HCT116 (cell line): ENCODE measurements at regions not wholly inside any gene's neighbourhood (a gene's known extent, or its start where the extent isn't known, plus 50 kb on each side); places are given as distances from the start of the nearest gene placed in this dataset.

ENCODE experiments used
- ATAC-seq: fragments of 200-7000 bp; cut with Tn5 transposase; 2 replicates; pipeline ENCODE4 v1.9.1; 2020; ENCODE audit warnings: mild to moderate bottlenecking, moderate library complexity
- BruUV-seq: library from RNA; stranded (reverse); fragments of 400-500 nt; replicated peaks from 2 replicates; lab custom pipeline; 2021; lab: Mats Ljungman, UMichigan
- CTCF ChIA-PET: fragments of 300-600 bp; sonication (Branson Sonifier 250); formaldehyde crosslinking; loops from one replicate; lab custom pipeline; 2021; ENCODE audit warnings: antibody characterized with exemption; lab: Charles Lee
- POLR2A ChIA-PET: fragments of 300-600, 350-600 bp; sonication (Branson Sonifier 250); formaldehyde crosslinking; loops from one replicate; lab custom pipeline; 2021; ENCODE audit warnings: antibody characterized with exemption; lab: Charles Lee
- RAD21 ChIA-PET, 2 experiments: fragments of 300-600 bp; sonication (Branson Sonifier 250); formaldehyde crosslinking; loops; one replicate each; lab custom pipeline; 2023; ENCODE audit warnings: low total read pairs in 2 of 2; ENCODE audit not compliant: uncharacterized antibody in 2 of 2, unreplicated experiment in 2 of 2, low non-redundant PET in 1 of 2; lab: Charles Lee
- DNase-seq: peaks from one replicate; pipeline ENCODE4 v3.0.0-alpha.2; 2010; ENCODE audit warnings: low read depth, low spot score
- H2AFZ ChIP-seq: fragments of 200-600 bp; shearing (Covaris generic), sonication (generic); 2 replicates; pipeline ENCODE4 v1.6.1; 2017; ENCODE audit warnings: low read depth, mixed run types, mixed read lengths, antibody characterized with exemption, low read length; ENCODE audit not compliant: poor library complexity, severe bottlenecking
- H3K27ac ChIP-seq: 2 replicates; pipeline ENCODE4 v1.5.1; 2012; ENCODE audit warnings: low read depth, low read length
- H3K27me3 ChIP-seq: fragments of 200-600 bp; sonication (generic); 2 replicates; pipeline ENCODE4 v1.6.1; 2016; ENCODE audit warnings: mixed run types, low read length, mixed read lengths; ENCODE audit not compliant: insufficient read depth
- H3K36me3 ChIP-seq, 2 experiments: fragments of 200-500 bp in 1 of 2; fragments of 200-600 bp in 1 of 2; sonication (Bioruptor generic) in 1 of 2; sonication (generic) in 1 of 2; 2 replicates each; pipeline versions ENCODE4 v1.5.1 to v1.6.1; 2014 to 2016; ENCODE audit warnings: low read length in 2 of 2, inconsistent platforms in 1 of 2, mixed read lengths in 1 of 2, mixed run types in 1 of 2; ENCODE audit not compliant: insufficient read depth in 2 of 2, control insufficient read depth in 1 of 2
- H3K4me1 ChIP-seq, 2 experiments: fragments of 200-600 bp in 1 of 2; sonication (generic) in 1 of 2; 2 replicates each; pipeline versions ENCODE4 v1.5.1 to v1.6.1; 2012 to 2017; ENCODE audit warnings: low read length in 2 of 2, inconsistent platforms in 1 of 2, mild to moderate bottlenecking in 1 of 2, mixed read lengths in 1 of 2, mixed run types in 1 of 2, moderate library complexity in 1 of 2; ENCODE audit not compliant: insufficient read depth in 2 of 2, control insufficient read depth in 1 of 2
- H3K4me2 ChIP-seq: fragments of 200-600 bp; sonication (generic); 2 replicates; pipeline ENCODE4 v1.6.1; 2017; ENCODE audit warnings: mixed run types, low read length, mixed read lengths
- H3K4me3 ChIP-seq, 2 experiments: fragments of 200-600 bp in 1 of 2; sonication (generic) in 1 of 2; replicated peaks in 1 of 2; 2 replicates each; pipeline ENCODE4 v1.5.1; 2011 to 2016; ENCODE audit warnings: low read length in 2 of 2, control low read depth in 1 of 2, low read depth in 1 of 2, mild to moderate bottlenecking in 1 of 2, mixed read lengths in 1 of 2, mixed run types in 1 of 2
- H3K79me2 ChIP-seq: fragments of 200-600 bp; sonication (generic); 2 replicates; pipeline ENCODE4 v1.6.1; 2017; ENCODE audit warnings: mild to moderate bottlenecking, mixed run types, low read length, moderate library complexity, mixed read lengths; ENCODE audit not compliant: insufficient read depth
- H3K9ac ChIP-seq: fragments of 200-600 bp; sonication (generic); 2 replicates; pipeline ENCODE4 v1.6.1; 2016; ENCODE audit warnings: low read length, mixed read lengths
- H3K9me2 ChIP-seq: fragments of 200-600 bp; sonication (generic), shearing (Covaris generic); 2 replicates; pipeline ENCODE4 v1.6.1; 2017; ENCODE audit warnings: mixed run types, mild to moderate bottlenecking, moderate library complexity; ENCODE audit not compliant: insufficient read depth
- H3K9me3 ChIP-seq, 2 experiments: fragments of 200-500 bp in 1 of 2; fragments of 200-600 bp in 1 of 2; sonication (Bioruptor generic) in 1 of 2; sonication (generic) in 1 of 2; 2 replicates each; pipeline ENCODE4 v1.6.1; 2014 to 2017; ENCODE audit warnings: low read length in 2 of 2, mixed read lengths in 2 of 2, inconsistent platforms in 1 of 2, low read depth in 1 of 2, mild to moderate bottlenecking in 1 of 2, mixed run types in 1 of 2, moderate library complexity in 1 of 2; ENCODE audit not compliant: control insufficient read depth in 1 of 2, insufficient read depth in 1 of 2
- H4K20me1 ChIP-seq: fragments of 200-600 bp; sonication (generic), shearing (Covaris generic); 2 replicates; pipeline ENCODE4 v1.6.1; 2017; ENCODE audit warnings: mixed run types, mild to moderate bottlenecking, moderate library complexity; ENCODE audit not compliant: insufficient read depth
- CTCF ChIP-seq, 3 experiments: fragments of 200-600 bp in 1 of 3; sonication (generic) in 1 of 3; IDR thresholded peaks in 2 of 3; conservative IDR thresholded peaks in 1 of 3; 2 replicates each; pipeline ENCODE4 v1.5.1; 2012 to 2017; ENCODE audit warnings: low read depth in 2 of 3, low read length in 2 of 3, antibody characterized with exemption in 1 of 3, borderline replicate concordance in 1 of 3, control low read depth in 1 of 3, mild to moderate bottlenecking in 1 of 3, mixed read lengths in 1 of 3, mixed run types in 1 of 3, moderate library complexity in 1 of 3; ENCODE audit not compliant: insufficient read depth in 1 of 3
- ELF1 ChIP-seq: IDR thresholded peaks from 2 replicates; pipeline ENCODE4 v1.6.1; 2012; ENCODE audit warnings: low read depth, borderline replicate concordance
- EZH2 ChIP-seq: fragments of 200-600 bp; sonication (generic); IDR thresholded peaks from 2 replicates; pipeline ENCODE4 v1.6.1; 2017; ENCODE audit warnings: antibody characterized with exemption, mixed run types
- EZH2phosphoT487 ChIP-seq: fragments of 200-600 bp; IDR thresholded peaks from 2 replicates; pipeline ENCODE4 v1.6.1; 2018; ENCODE audit warnings: antibody characterized with exemption, borderline replicate concordance
- REST ChIP-seq: IDR thresholded peaks from 2 replicates; pipeline ENCODE4 v1.6.1; 2012; ENCODE audit warnings: low read depth
- SIN3A ChIP-seq: IDR thresholded peaks from 2 replicates; pipeline ENCODE4 v1.6.1; 2012; ENCODE audit warnings: low read depth
- SP1 ChIP-seq: IDR thresholded peaks from 2 replicates; pipeline ENCODE4 v1.6.1; 2012; ENCODE audit warnings: low read depth
- YY1 ChIP-seq: IDR thresholded peaks from 2 replicates; pipeline ENCODE4 v1.6.1; 2011; ENCODE audit warnings: low read length, low read depth, moderate library complexity, mild to moderate bottlenecking; ENCODE audit not compliant: insufficient replicate concordance; ENCODE audit errors: extremely low read depth
- intact Hi-C: fragments of 100-400 bp; cut with micrococcal nuclease; formaldehyde crosslinking; loops from 2 replicates; pipeline ENCODE4 v1.10.0; 2022
- TF ChIP-seq, protein P1 (sequence below): IDR thresholded peaks from 2 replicates; pipeline ENCODE4 v1.6.1; 2012

- ChIA-PET POLR2A (no interaction called here), RAD21 (no interaction called here), CTCF (no interaction called here)
- H3K27ac ChIP-seq, result no peak overlapping the region
- H3K4me3 ChIP-seq, result no peak overlapping the region
- H3K9me3 ChIP-seq, result peaks cover 6 to 8% of the 10 kb centered on the region in 2 experiments; a peak in 2 of 4 replicates
- no TSS peak for BruUV-seq
- H3K4me1 ChIP-seq, result no peaks in the 10 kb centered on the region
- intact Hi-C loops, result no loop called here
- TF ChIP-seq SP1 (no peak), EZH2phosphoT487 (no peak), REST (no peak), YY1 (no peak), CTCF (IDR thresholded peaks at IDR 0.05 in 2 of 3, conservative IDR thresholded peaks at IDR 0.05 in 1 of 3; ENCODE audit: borderline replicate concordance in 1 of 3, insufficient read depth in 1 of 3, low read depth in 2 of 3, low read length in 2 of 3) (no peak), SIN3A (no peak), EZH2 (no peak), ELF1 (no peak)
- TF ChIP-seq, protein P1, sequence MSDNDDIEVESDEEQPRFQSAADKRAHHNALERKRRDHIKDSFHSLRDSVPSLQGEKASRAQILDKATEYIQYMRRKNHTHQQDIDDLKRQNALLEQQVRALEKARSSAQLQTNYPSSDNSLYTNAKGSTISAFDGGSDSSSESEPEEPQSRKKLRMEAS, result no peak
- no peaks in the 10 kb centered on the region for H4K20me1 ChIP-seq
- DNase-seq, result no peak
- H3K27me3 ChIP-seq, result no peaks in the 10 kb centered on the region
- H3K36me3 ChIP-seq, result no peaks in the 10 kb centered on the region
- H3K9ac ChIP-seq, result no peak overlapping the region
- no peak overlapping the region for H2AFZ ChIP-seq
- H3K4me2 ChIP-seq, result no peak overlapping the region
- H3K79me2 ChIP-seq, result no peaks in the 10 kb centered on the region
- no peaks in the 10 kb centered on the region for H3K9me2 ChIP-seq
- no peak for ATAC-seq
These were observed 220.4 kb upstream of the IZUMO3 start for GRCh38 chr9:24766081-24766480.
